BLaER1 (cell line): ENCODE measurements at regions not wholly inside any gene's neighbourhood (a gene's known extent, or its start where the extent isn't known, plus 50 kb on each side); places are given as distances from the start of the nearest gene placed in this dataset.

Source experiments
- H3K27ac ChIP-seq: shearing (Covaris generic); formaldehyde crosslinking; 2 replicates; pipeline ENCODE4 v1.8.1; 2022
- H3K27me3 ChIP-seq: shearing (Covaris generic); formaldehyde crosslinking; 2 replicates; pipeline ENCODE4 v1.8.1; 2022
- H3K36me3 ChIP-seq: shearing (Covaris generic); formaldehyde crosslinking; 2 replicates; pipeline ENCODE4 v1.8.1; 2022
- H3K4me1 ChIP-seq: shearing (Covaris generic); formaldehyde crosslinking; 2 replicates; pipeline ENCODE4 v1.8.1; 2022
- H3K4me2 ChIP-seq: shearing (Covaris generic); formaldehyde crosslinking; 2 replicates; pipeline ENCODE4 v1.8.1; 2022
- H3K4me3 ChIP-seq: shearing (Covaris generic); formaldehyde crosslinking; 2 replicates; pipeline ENCODE4 v1.8.1; 2022
- H3K9ac ChIP-seq: shearing (Covaris generic); formaldehyde crosslinking; 2 replicates; pipeline ENCODE4 v1.8.1; 2022
- H3K9me3 ChIP-seq: shearing (Covaris generic); formaldehyde crosslinking; 2 replicates; pipeline ENCODE4 v1.8.1; 2022
- H4K20me1 ChIP-seq: shearing (Covaris generic); formaldehyde crosslinking; 2 replicates; pipeline ENCODE4 v1.8.1; 2022
- Cebpa-rat ChIP-seq: shearing (Covaris generic); IDR thresholded peaks from 2 replicates; pipeline ENCODE4 v1.8.1; 2022

DNA sequence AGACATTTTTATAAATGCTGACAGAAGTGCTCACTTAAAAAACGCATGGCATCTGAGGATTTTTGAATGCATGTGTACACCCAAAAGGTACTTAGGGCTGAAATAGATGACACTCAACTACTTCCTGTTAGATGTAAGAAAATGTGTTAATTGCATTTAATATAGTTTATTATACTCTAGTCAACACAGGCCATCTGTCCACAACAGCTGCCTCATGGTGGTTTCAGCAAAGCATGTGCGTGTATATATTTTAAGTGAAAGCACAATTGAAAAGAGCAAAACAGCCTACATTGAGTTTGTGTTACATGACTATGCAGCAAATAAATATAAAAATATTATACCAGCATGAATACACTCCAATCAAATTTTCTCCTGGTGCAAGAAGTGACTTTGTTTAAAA, 1233.0 kb upstream of the EYS start:
- Histone ChIP-seq H3K4me1 (no peaks in the 10 kb centered on the region), H3K36me3 (no peaks in the 10 kb centered on the region), H4K20me1 (no peaks in the 10 kb centered on the region), H3K9me3 (peaks cover 16% of the 10 kb centered on the region), H3K4me3 (no peak overlapping the region), H3K27me3 (no peaks in the 10 kb centered on the region), H3K4me2 (no peak overlapping the region), H3K9ac (no peak overlapping the region), H3K27ac (no peak overlapping the region)
- TF ChIP-seq Cebpa-rat = no peak

DNA sequence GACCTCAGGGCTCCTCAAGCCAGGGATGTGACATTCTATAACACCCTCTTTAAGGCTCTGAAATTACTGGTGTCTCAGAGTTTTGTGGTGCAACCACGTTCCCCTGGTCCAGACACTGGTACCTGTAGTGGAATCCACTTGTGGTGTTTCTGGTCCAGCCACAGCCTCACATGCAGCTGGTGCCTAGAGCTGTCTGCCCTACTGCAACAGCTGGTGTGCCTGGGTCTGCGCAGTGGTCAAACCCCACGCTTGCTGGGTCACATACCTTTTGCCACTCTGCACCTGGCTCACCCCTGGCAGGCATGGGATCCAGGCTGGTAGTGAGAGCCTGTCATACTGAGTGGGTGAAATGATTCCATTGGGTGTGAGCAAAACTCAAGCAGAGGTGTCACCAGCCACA, 1230.2 kb upstream of the EYS start:
- H3K9ac ChIP-seq = no peak overlapping the region
- no peaks in the 10 kb centered on the region for H3K4me1 ChIP-seq
- H4K20me1 ChIP-seq = no peaks in the 10 kb centered on the region
- no peak overlapping the region for H3K4me3 ChIP-seq
- TF ChIP-seq Cebpa-rat = no peak
- H3K9me3 ChIP-seq = peaks cover 16% of the 10 kb centered on the region
- no peaks in the 10 kb centered on the region for H3K27me3 ChIP-seq
- no peaks in the 10 kb centered on the region for H3K36me3 ChIP-seq
- H3K27ac ChIP-seq = no peak overlapping the region
- H3K4me2 ChIP-seq = no peak overlapping the region

DNA sequence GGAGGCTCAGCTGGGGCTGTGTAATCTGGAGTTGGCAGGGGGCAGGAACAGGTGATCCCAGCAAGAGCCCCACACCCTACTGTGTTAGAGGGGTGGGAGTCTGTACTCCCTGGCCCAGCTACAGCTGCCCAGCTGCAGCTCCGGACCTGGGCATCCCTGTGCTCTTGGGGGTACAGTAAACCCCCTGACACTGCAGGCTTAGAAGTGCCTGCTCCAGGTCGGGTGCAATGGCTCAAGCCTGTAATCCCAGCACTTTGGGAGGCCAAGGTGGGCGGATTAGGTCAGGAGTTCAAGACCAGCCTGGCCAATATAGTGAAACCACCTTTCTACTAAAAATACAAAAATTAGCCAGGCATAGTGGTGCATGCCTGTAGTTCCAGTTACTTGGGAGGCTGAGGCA, 1228.6 kb upstream of the EYS start:
- Histone ChIP-seq H3K4me2 (no peak overlapping the region), H3K36me3 (no peaks in the 10 kb centered on the region), H3K9ac (no peak overlapping the region), H3K27ac (no peak overlapping the region), H3K27me3 (no peaks in the 10 kb centered on the region), H3K4me3 (no peak overlapping the region), H3K4me1 (no peaks in the 10 kb centered on the region), H3K9me3 (peaks cover 16% of the 10 kb centered on the region), H4K20me1 (no peaks in the 10 kb centered on the region)
- no peak for TF ChIP-seq Cebpa-rat

GRCh38 chr6:66931787-66932186, 1224.8 kb upstream of the EYS start:
- no peak overlapping the region for H3K4me2 ChIP-seq
- no peak overlapping the region for H3K27ac ChIP-seq
- H3K9me3 ChIP-seq = peaks cover 16% of the 10 kb centered on the region
- no peaks in the 10 kb centered on the region for H3K36me3 ChIP-seq
- no peak overlapping the region for H3K4me3 ChIP-seq
- no peaks in the 10 kb centered on the region for H3K4me1 ChIP-seq
- H4K20me1 ChIP-seq = no peaks in the 10 kb centered on the region
- H3K27me3 ChIP-seq = no peaks in the 10 kb centered on the region
- no peak for TF ChIP-seq Cebpa-rat
- H3K9ac ChIP-seq = no peak overlapping the region

GRCh38 chr6:66930559-66931290, 1223.7 kb upstream of the EYS start:
- H3K4me3 ChIP-seq = no peak overlapping the region
- H4K20me1 ChIP-seq = no peaks in the 10 kb centered on the region
- H3K4me1 ChIP-seq = no peaks in the 10 kb centered on the region
- TF ChIP-seq Cebpa-rat = no peak
- H3K36me3 ChIP-seq = no peaks in the 10 kb centered on the region
- peaks cover 16% of the 10 kb centered on the region for H3K9me3 ChIP-seq
- H3K27ac ChIP-seq = no peak overlapping the region
- H3K27me3 ChIP-seq = no peaks in the 10 kb centered on the region
- H3K9ac ChIP-seq = no peak overlapping the region
- no peak overlapping the region for H3K4me2 ChIP-seq

GRCh38 chr6:66926060-66926459, 1219.0 kb upstream of the EYS start:
- no peaks in the 10 kb centered on the region for H3K36me3 ChIP-seq
- TF ChIP-seq Cebpa-rat = no peak
- peaks cover 35% of the 10 kb centered on the region for H3K9me3 ChIP-seq
- no peak overlapping the region for H3K9ac ChIP-seq
- H4K20me1 ChIP-seq = no peaks in the 10 kb centered on the region
- no peaks in the 10 kb centered on the region for H3K4me1 ChIP-seq
- no peak overlapping the region for H3K4me3 ChIP-seq
- H3K27me3 ChIP-seq = no peaks in the 10 kb centered on the region
- no peak overlapping the region for H3K4me2 ChIP-seq
- H3K27ac ChIP-seq = no peak overlapping the region

DNA sequence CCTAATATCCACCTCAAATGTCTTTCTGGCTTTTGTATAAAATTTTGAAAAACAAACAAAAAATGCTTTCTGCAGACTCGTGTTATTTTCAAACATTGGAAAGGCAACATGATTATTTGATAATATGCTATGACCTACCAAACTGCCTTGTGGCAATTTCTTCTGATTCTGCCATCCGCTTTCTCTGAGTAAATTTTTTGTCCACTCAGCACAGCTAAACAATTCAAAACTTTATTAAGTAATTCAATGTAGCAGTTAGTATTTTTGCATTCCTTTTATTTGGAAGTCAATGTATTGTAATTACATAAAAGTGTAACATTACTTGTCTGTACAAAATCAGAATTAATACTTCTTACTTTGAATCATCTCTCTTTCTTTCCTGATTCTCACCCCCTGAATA, 1206.6 kb upstream of the EYS start:
- Histone ChIP-seq H3K4me2 (no peak overlapping the region), H3K4me3 (no peak overlapping the region), H3K36me3 (no peaks in the 10 kb centered on the region), H3K4me1 (no peaks in the 10 kb centered on the region), H3K9me3 (no peaks in the 10 kb centered on the region), H3K27me3 (no peaks in the 10 kb centered on the region), H4K20me1 (no peaks in the 10 kb centered on the region), H3K9ac (no peak overlapping the region), H3K27ac (no peak overlapping the region)
- no peak for TF ChIP-seq Cebpa-rat

- Histone ChIP-seq H3K4me1 (no peaks in the 10 kb centered on the region), H3K4me2 (no peak overlapping the region), H4K20me1 (no peaks in the 10 kb centered on the region), H3K9ac (no peak overlapping the region), H3K27me3 (no peaks in the 10 kb centered on the region), H3K4me3 (no peak overlapping the region), H3K9me3 (peaks cover 9% of the 10 kb centered on the region), H3K36me3 (no peaks in the 10 kb centered on the region), H3K27ac (no peak overlapping the region)
- TF ChIP-seq Cebpa-rat = no peak
These were observed 1195.4 kb upstream of the EYS start for GRCh38 chr6:66902457-66902856.

DNA sequence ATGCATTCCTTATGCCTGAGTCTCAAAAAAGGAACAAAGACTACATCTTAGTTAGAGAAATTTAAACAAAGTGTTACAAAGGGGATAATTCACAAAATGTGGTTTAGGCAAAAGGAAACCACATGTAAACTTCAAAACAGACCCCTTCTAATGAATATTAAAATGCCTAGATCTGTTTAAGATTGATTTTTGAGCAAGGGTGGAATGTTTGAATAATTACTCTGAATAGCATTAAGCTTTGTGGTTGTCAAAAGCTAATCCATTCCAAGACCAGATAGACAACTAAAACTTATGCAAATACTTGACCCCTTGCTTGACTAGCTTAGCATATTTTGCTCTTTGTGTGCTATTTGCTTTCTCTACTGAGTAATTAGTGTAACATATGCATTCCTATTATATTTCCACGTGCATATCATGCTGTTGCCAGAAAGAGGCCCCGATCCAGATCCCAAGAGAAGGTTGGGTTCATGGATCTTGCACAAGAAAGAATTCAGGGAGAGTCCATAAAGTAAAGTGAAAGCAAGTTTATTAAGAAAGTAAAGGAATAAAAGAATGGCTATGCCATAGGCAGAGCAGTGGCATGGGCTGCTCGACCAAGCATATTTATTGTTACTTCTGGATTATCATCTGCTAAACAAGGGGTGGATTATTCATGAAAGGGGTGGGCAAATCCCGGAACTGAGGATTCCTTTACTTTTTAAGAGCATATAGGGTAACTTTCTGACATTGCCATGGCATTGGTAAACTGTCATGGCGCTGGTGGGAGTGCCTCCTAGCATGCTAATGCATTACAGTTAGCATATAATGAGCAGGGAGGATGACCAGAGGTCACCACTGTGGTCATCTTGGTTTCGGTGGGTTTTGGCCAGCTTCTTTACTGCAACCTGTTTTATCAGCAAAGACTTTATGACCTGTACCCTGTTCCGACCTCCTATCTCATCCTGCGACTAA, 1193.4 kb upstream of the EYS start:
- Histone ChIP-seq H3K4me1 (no peaks in the 10 kb centered on the region), H3K27me3 (no peaks in the 10 kb centered on the region), H4K20me1 (no peaks in the 10 kb centered on the region), H3K9ac (no peak overlapping the region), H3K27ac (no peak overlapping the region), H3K4me3 (no peak overlapping the region), H3K36me3 (no peaks in the 10 kb centered on the region), H3K9me3 (peaks cover 23% of the 10 kb centered on the region), H3K4me2 (no peak overlapping the region)
- no peak for TF ChIP-seq Cebpa-rat

DNA sequence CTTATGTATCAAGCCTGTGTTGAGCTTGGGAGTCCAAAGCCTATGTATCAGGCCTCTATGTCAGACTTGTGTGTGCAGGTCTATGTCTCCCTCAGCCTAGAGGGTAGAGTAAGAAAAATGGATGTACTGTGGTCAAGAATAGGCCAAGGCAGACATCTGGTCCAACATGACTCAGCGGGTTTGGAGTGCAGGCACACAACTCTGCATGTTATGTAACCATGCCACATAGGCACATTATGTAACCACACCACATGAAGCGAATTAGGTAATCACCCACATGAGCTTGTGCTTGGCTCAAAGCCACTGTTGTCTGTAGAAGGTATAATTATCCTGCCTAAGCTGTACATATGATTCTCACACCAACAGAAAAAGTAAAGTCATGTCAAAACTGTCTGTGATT, 1190.5 kb upstream of the EYS start:
- Histone ChIP-seq H3K36me3 (no peaks in the 10 kb centered on the region), H3K4me2 (no peak overlapping the region), H3K9me3 (peaks cover 23% of the 10 kb centered on the region), H3K27ac (no peak overlapping the region), H3K27me3 (no peaks in the 10 kb centered on the region), H3K4me1 (no peaks in the 10 kb centered on the region), H3K4me3 (no peak overlapping the region), H3K9ac (no peak overlapping the region), H4K20me1 (no peaks in the 10 kb centered on the region)
- TF ChIP-seq Cebpa-rat = no peak
